ENCODE measurements at regions not wholly inside any gene's neighbourhood (a gene's known extent, or its start where the extent isn't known, plus 50 kb on each side); places are given as distances from the start of the nearest gene placed in this dataset.

DNA sequence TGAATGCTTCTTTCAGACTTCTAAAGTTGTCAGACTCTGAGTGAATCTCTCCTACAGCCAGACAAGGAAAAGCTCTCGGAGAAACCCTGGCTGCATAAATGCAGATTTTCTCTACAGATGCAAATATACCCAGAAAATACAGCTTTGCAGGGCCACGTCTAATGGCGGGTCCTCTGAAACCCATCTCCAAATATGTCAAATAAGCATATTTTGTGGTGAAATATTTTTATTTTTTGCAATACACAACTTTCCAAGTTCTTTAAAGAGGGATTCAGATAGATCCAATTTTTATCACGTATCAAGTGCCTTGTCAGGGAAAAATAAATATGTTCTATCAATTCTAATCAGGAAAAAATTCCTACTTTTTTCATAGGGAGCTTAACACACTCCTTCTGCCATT, 229.4 kb downstream of the SI start:
- Histone ChIP-seq H3K27me3 (replicated peaks; ENCODE audit: insufficient read depth, low read depth, low read length, poor library complexity) (no peaks in the 10 kb centered on the region), H3K27ac (ENCODE audit: low read depth, low read length, poor library complexity, severe bottlenecking) (no peak overlapping the region), H3K4me3 (ENCODE audit: low read depth, low read length, poor library complexity, severe bottlenecking) (no peak overlapping the region), H3K36me3 (ENCODE audit: insufficient read depth, low read length, poor library complexity, severe bottlenecking) (no peaks in the 10 kb centered on the region), H3K9me3 (ENCODE audit: low read depth, low read length, poor library complexity, severe bottlenecking) (no peaks in the 10 kb centered on the region), H3K4me1 (ENCODE audit: insufficient read depth, low read length, poor library complexity, severe bottlenecking) (no peaks in the 10 kb centered on the region)
- CTCF ChIA-PET, result no interaction called here
- intact Hi-C loops (cut with micrococcal nuclease; ENCODE audit: unreplicated experiment), result no loop called here
- no peak for DNase-seq (ENCODE audit: low spot score)
- no TSS peak for BruUV-seq (replicated peaks)
- TF ChIP-seq CTCF (conservative IDR thresholded peaks at IDR 0.05; ENCODE audit: low read depth, low read length), result no peak
- no peak for TF ChIP-seq EZH2 (IDR thresholded peaks at IDR 0.05; ENCODE audit: borderline replicate concordance, low read depth, low read length, poor library complexity, severe bottlenecking)
- POLR2A ChIA-PET (ENCODE audit: low non-redundant PET), result no interaction called here

- CTCF ChIA-PET, result no interaction called here
- Histone ChIP-seq H3K27me3 (replicated peaks; ENCODE audit: insufficient read depth, low read depth, low read length, poor library complexity) (no peaks in the 10 kb centered on the region), H3K27ac (ENCODE audit: low read depth, low read length, poor library complexity, severe bottlenecking) (no peak overlapping the region), H3K36me3 (ENCODE audit: insufficient read depth, low read length, poor library complexity, severe bottlenecking) (no peaks in the 10 kb centered on the region), H3K9me3 (ENCODE audit: low read depth, low read length, poor library complexity, severe bottlenecking) (no peaks in the 10 kb centered on the region), H3K4me1 (ENCODE audit: insufficient read depth, low read length, poor library complexity, severe bottlenecking) (no peaks in the 10 kb centered on the region), H3K4me3 (ENCODE audit: low read depth, low read length, poor library complexity, severe bottlenecking) (no peak overlapping the region)
- intact Hi-C loops (cut with micrococcal nuclease; ENCODE audit: unreplicated experiment), result no loop called here
- POLR2A ChIA-PET (ENCODE audit: low non-redundant PET), result no interaction called here
- DNase-seq (ENCODE audit: low spot score), result no peak
- TF ChIP-seq EZH2 (IDR thresholded peaks at IDR 0.05; ENCODE audit: borderline replicate concordance, low read depth, low read length, poor library complexity, severe bottlenecking) (no peak), CTCF (conservative IDR thresholded peaks at IDR 0.05; ENCODE audit: low read depth, low read length) (no peak)
- no TSS peak for BruUV-seq (replicated peaks)
Measured at GRCh38 chr3:164845739-164846138, 232.6 kb downstream of the SI start.

DNA sequence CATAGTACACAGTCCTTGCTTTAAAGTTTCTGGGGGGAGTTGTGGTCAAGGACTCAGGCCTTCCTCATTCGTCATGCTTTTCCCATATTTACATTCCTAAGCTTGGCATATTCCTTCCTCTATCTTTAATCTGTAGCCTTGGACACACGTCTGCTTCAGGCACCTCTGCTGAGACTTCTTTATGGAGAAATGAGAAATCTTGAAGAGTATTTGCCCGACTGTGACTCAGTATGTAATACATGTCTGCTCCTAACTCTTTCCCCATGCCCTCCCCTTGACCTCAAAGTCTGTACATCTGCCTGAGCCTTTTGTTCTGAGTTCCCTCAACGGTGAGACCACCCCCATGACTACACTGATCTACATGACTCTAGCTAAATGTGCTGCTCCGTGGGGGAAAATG, 246.1 kb downstream of the SI start:
- intact Hi-C loops (cut with micrococcal nuclease; ENCODE audit: unreplicated experiment), result no loop called here
- BruUV-seq (replicated peaks), result no TSS peak
- DNase-seq (ENCODE audit: low spot score), result no peak
- no peaks in the 10 kb centered on the region for H3K36me3 ChIP-seq (ENCODE audit: insufficient read depth, low read length, poor library complexity, severe bottlenecking)
- H3K27me3 ChIP-seq (replicated peaks; ENCODE audit: insufficient read depth, low read depth, low read length, poor library complexity), result no peaks in the 10 kb centered on the region
- no peak for TF ChIP-seq EZH2 (IDR thresholded peaks at IDR 0.05; ENCODE audit: borderline replicate concordance, low read depth, low read length, poor library complexity, severe bottlenecking)
- no peak for TF ChIP-seq CTCF (conservative IDR thresholded peaks at IDR 0.05; ENCODE audit: low read depth, low read length)
- no peaks in the 10 kb centered on the region for H3K9me3 ChIP-seq (ENCODE audit: low read depth, low read length, poor library complexity, severe bottlenecking)
- H3K4me1 ChIP-seq (ENCODE audit: insufficient read depth, low read length, poor library complexity, severe bottlenecking), result no peaks in the 10 kb centered on the region
- POLR2A ChIA-PET (ENCODE audit: low non-redundant PET), result no interaction called here
- no peak overlapping the region for H3K27ac ChIP-seq (ENCODE audit: low read depth, low read length, poor library complexity, severe bottlenecking)
- no peak overlapping the region for H3K4me3 ChIP-seq (ENCODE audit: low read depth, low read length, poor library complexity, severe bottlenecking)
- CTCF ChIA-PET, result no interaction called here

All from A673 (cell line).